H1 (cell line): ENCODE measurements at regions not wholly inside any gene's neighbourhood (a gene's known extent, or its start where the extent isn't known, plus 50 kb on each side); places are given as distances from the start of the nearest gene placed in this dataset.

Experiments used
- CTCF ChIA-PET: fragments of 300-600 bp; sonication (Branson Sonifier 250); formaldehyde crosslinking; loops from one replicate; lab custom pipeline; 2021; ENCODE audit not compliant: partially characterized antibody; lab: Charles Lee
- POLR2A ChIA-PET: fragments of 300-600 bp; sonication (Branson Sonifier 250); formaldehyde crosslinking; loops from one replicate; lab custom pipeline; 2021; ENCODE audit warnings: inconsistent platforms; ENCODE audit not compliant: partially characterized antibody; lab: Charles Lee
- DNase-seq, 2 experiments: peaks; one replicate each; pipeline versions ENCODE4 v3.0.0 to v3.0.0-alpha.2; 2010 to 2022; ENCODE audit warnings: low spot score in 2 of 2, low read depth in 1 of 2, mixed read lengths in 1 of 2
- FAIRE-seq: peaks from 2 replicates; lab custom pipeline; 2011; peaks lifted over from hg19 to GRCh38; lab: Jason Lieb, UNC
- H2AFZ ChIP-seq: 2 replicates; pipeline ENCODE4 v1.8.1; 2012; ENCODE audit warnings: low read length, inconsistent platforms
- H2AK5ac ChIP-seq: 2 replicates; pipeline ENCODE4 v1.6.1; 2013; ENCODE audit warnings: low read depth, low read length
- H2BK120ac ChIP-seq: replicated peaks from 2 replicates; pipeline ENCODE3; 2013; ENCODE audit warnings: low read depth, low read length, inconsistent platforms
- H2BK12ac ChIP-seq: 2 replicates; pipeline ENCODE4 v1.6.1; 2013; ENCODE audit warnings: low read depth, low read length
- H2BK15ac ChIP-seq: 2 replicates; pipeline ENCODE4 v1.6.1; 2013; ENCODE audit warnings: low read length
- H2BK20ac ChIP-seq: 2 replicates; pipeline ENCODE4 v1.6.1; 2013; ENCODE audit warnings: low read length
- H2BK5ac ChIP-seq: 2 replicates; pipeline ENCODE4 v1.6.1; 2013; ENCODE audit warnings: low read depth, low read length
- H3K14ac ChIP-seq: 2 replicates; pipeline ENCODE4 v1.6.1; 2013; ENCODE audit warnings: inconsistent platforms; ENCODE audit not compliant: insufficient read length
- H3K18ac ChIP-seq: 2 replicates; pipeline ENCODE4 v1.6.1; 2013; ENCODE audit warnings: low read length; ENCODE audit errors: extremely low read depth
- H3K23ac ChIP-seq: 2 replicates; pipeline ENCODE4 v1.6.1; 2013; ENCODE audit warnings: inconsistent platforms; ENCODE audit not compliant: insufficient read length
- H3K23me2 ChIP-seq: 2 replicates; pipeline ENCODE4 v1.6.1; 2013; ENCODE audit warnings: low read depth, low read length
- H3K27ac ChIP-seq: 2 replicates; pipeline ENCODE4 v1.6.1; 2011; ENCODE audit warnings: low read depth, low read length, inconsistent platforms
- H3K27me3 ChIP-seq, 4 experiments: replicated peaks in 1 of 4; 1 replicate in 1 of 4; 2 replicates in 3 of 4; pipeline versions ENCODE4 v1.6.1 to v1.8.1; 2011 to 2013; ENCODE audit warnings: low read length in 3 of 4, mild to moderate bottlenecking in 3 of 4, inconsistent platforms in 2 of 4, mixed read lengths in 2 of 4, moderate library complexity in 1 of 4; ENCODE audit not compliant: control insufficient read depth in 3 of 4, insufficient read depth in 3 of 4; ENCODE audit errors: extremely low read depth in 1 of 4
- H3K36me3 ChIP-seq, 4 experiments: 2 replicates each; pipeline versions ENCODE4 v1.6.1 to v1.8.1; 2011 to 2013; ENCODE audit warnings: mild to moderate bottlenecking in 4 of 4, low read length in 3 of 4, moderate library complexity in 2 of 4, control low read depth in 1 of 4, inconsistent platforms in 1 of 4; ENCODE audit not compliant: insufficient read depth in 4 of 4, control insufficient read depth in 2 of 4
- H3K4ac ChIP-seq: replicated peaks from 2 replicates; pipeline ENCODE3; 2013; ENCODE audit warnings: low read length, low read depth, mixed read lengths, inconsistent platforms; ENCODE audit not compliant: insufficient read length
- H3K4me1 ChIP-seq, 4 experiments: replicated peaks in 1 of 4; 1 replicate in 1 of 4; 2 replicates in 3 of 4; pipeline versions ENCODE4 v1.6.1 to v1.8.1; 2011 to 2013; ENCODE audit warnings: low read length in 3 of 4, inconsistent platforms in 2 of 4, mixed read lengths in 1 of 4; ENCODE audit not compliant: insufficient read depth in 4 of 4, control insufficient read depth in 3 of 4
- H3K4me2 ChIP-seq, 2 experiments: 2 replicates each; pipeline versions ENCODE4 v1.6.1 to v1.8.1; 2011 to 2013; ENCODE audit warnings: low read depth in 2 of 2, low read length in 2 of 2, control low read depth in 1 of 2, inconsistent platforms in 1 of 2, mild to moderate bottlenecking in 1 of 2; ENCODE audit not compliant: insufficient read depth in 1 of 2
- H3K4me3 ChIP-seq, 4 experiments: fragments of 200-600, 300-600 bp in 1 of 4; sonication (generic), shearing (Covaris generic), sonication (Bioruptor Twin) in 1 of 4; 2 replicates each; pipeline versions ENCODE4 v1.5.1 to v1.8.1; 2011 to 2016; ENCODE audit warnings: low read length in 4 of 4, low read depth in 3 of 4, control low read depth in 2 of 4, inconsistent platforms in 2 of 4, mild to moderate bottlenecking in 2 of 4, mixed read lengths in 1 of 4, moderate library complexity in 1 of 4; ENCODE audit not compliant: insufficient read depth in 2 of 4; ENCODE audit errors: extremely low read depth in 1 of 4
- H3K56ac ChIP-seq: replicated peaks from 2 replicates; pipeline ENCODE3; 2013; ENCODE audit warnings: low read depth, mild to moderate bottlenecking, mixed read lengths, low read length, inconsistent platforms; ENCODE audit not compliant: insufficient read length
- H3K79me1 ChIP-seq: 2 replicates; pipeline ENCODE4 v1.6.1; 2013; ENCODE audit warnings: low read depth, low read length, control low read depth
- H3K79me2 ChIP-seq, 2 experiments: 2 replicates each; pipeline versions ENCODE4 v1.6.1 to v1.8.1; 2012 to 2013; ENCODE audit warnings: low read length in 2 of 2, mild to moderate bottlenecking in 2 of 2, inconsistent platforms in 1 of 2; ENCODE audit not compliant: insufficient read depth in 2 of 2, control insufficient read depth in 1 of 2
- H3K9ac ChIP-seq, 4 experiments: replicated peaks in 1 of 4; 1 replicate in 1 of 4; 2 replicates in 3 of 4; pipeline versions ENCODE4 v1.6.1 to v1.8.1; 2011 to 2013; ENCODE audit warnings: low read depth in 3 of 4, low read length in 3 of 4, control low read depth in 2 of 4, mild to moderate bottlenecking in 2 of 4, moderate library complexity in 2 of 4, inconsistent platforms in 1 of 4; ENCODE audit errors: extremely low read depth in 1 of 4
- H3K9me3 ChIP-seq, 2 experiments: 2 replicates each; pipeline versions ENCODE4 v1.6.1 to v1.8.1; 2012 to 2013; ENCODE audit warnings: mild to moderate bottlenecking in 2 of 2, moderate library complexity in 2 of 2, control low read depth in 1 of 2, inconsistent platforms in 1 of 2, low read depth in 1 of 2, low read length in 1 of 2, mixed read lengths in 1 of 2; ENCODE audit not compliant: insufficient read depth in 2 of 2
- H4K20me1 ChIP-seq, 2 experiments: replicated peaks in 1 of 2; 2 replicates each; pipeline versions ENCODE3 to v1.8.1; 2011 to 2013; ENCODE audit warnings: inconsistent platforms in 2 of 2, low read length in 2 of 2, mild to moderate bottlenecking in 1 of 2; ENCODE audit not compliant: insufficient read depth in 2 of 2, control insufficient read depth in 1 of 2
- H4K5ac ChIP-seq: 2 replicates; pipeline ENCODE4 v1.6.1; 2013; ENCODE audit warnings: low read length, low read depth, mixed read lengths, inconsistent platforms; ENCODE audit not compliant: insufficient read length
- H4K8ac ChIP-seq: 2 replicates; pipeline ENCODE4 v1.8.0; 2013; ENCODE audit warnings: mild to moderate bottlenecking, moderate library complexity, low read length, inconsistent platforms; ENCODE audit not compliant: insufficient read depth; ENCODE audit errors: extremely low read depth
- H4K91ac ChIP-seq: replicated peaks from 2 replicates; pipeline ENCODE3; 2013; ENCODE audit warnings: low read length, mixed read lengths, inconsistent platforms; ENCODE audit not compliant: insufficient read length
- CHD2 ChIP-seq: IDR thresholded peaks from 2 replicates; pipeline ENCODE4 v1.6.1; 2012; ENCODE audit warnings: low read length, improper control_type of control experiment
- FOSL1 ChIP-seq: IDR thresholded peaks from 2 replicates; pipeline ENCODE4 v1.6.1; 2011; ENCODE audit warnings: mild to moderate bottlenecking, low read depth, low read length, moderate library complexity; ENCODE audit not compliant: insufficient read depth
- GABPA ChIP-seq: IDR thresholded peaks from 2 replicates; pipeline ENCODE4 v1.6.1; 2011; ENCODE audit warnings: mild to moderate bottlenecking, low read length, moderate library complexity, borderline replicate concordance; ENCODE audit not compliant: insufficient read depth
- JUN ChIP-seq: IDR thresholded peaks from 2 replicates; pipeline ENCODE4 v1.6.1; 2011; ENCODE audit warnings: low read depth, mild to moderate bottlenecking, improper control_type of control experiment, low read length
- SIN3A ChIP-seq, 2 experiments: IDR thresholded peaks in 1 of 2; conservative IDR thresholded peaks in 1 of 2; 2 replicates each; pipeline ENCODE4 v1.6.1; 2011 to 2012; ENCODE audit warnings: low read length in 2 of 2, improper control_type of control experiment in 1 of 2, low read depth in 1 of 2, mild to moderate bottlenecking in 1 of 2
- SIRT6 ChIP-seq: IDR thresholded peaks from one replicate; pipeline ENCODE4 v1.7.1; 2012; ENCODE audit warnings: low read length, inconsistent platforms
- SIX5 ChIP-seq: IDR thresholded peaks from 2 replicates; pipeline ENCODE4 v1.6.1; 2011; ENCODE audit warnings: mild to moderate bottlenecking, low read depth, low read length
- SP4 ChIP-seq: IDR thresholded peaks from 2 replicates; pipeline ENCODE4 v1.6.1; 2012; ENCODE audit warnings: low read length, inconsistent platforms
- WGBS, 2 experiments: shearing (Covaris generic) in 1 of 2; methylation state at CpG; one replicate each; pipeline versions ENCODE4 v1.1.6 to v1.1.7; 2013 to 2015; ENCODE audit warnings: low lambda C conversion rate in 2 of 2, mixed read lengths in 2 of 2, inconsistent platforms in 1 of 2, low coverage in 1 of 2, missing lambda C conversion rate in 1 of 2; ENCODE audit not compliant: insufficient replicate concordance in 2 of 2, insufficient coverage in 1 of 2, insufficient read length in 1 of 2; ENCODE audit errors: extremely low coverage in 1 of 2, missing lambda C conversion rate in 1 of 2; 5-methylcytosine and 5-hydroxymethylcytosine counted together
- TF ChIP-seq, protein P1 (sequence below): IDR thresholded peaks from 2 replicates; pipeline ENCODE4 v1.6.1; 2011; ENCODE audit warnings: low read length, improper control_type of control experiment
- TF ChIP-seq, protein P2 (sequence below): IDR thresholded peaks from 2 replicates; pipeline ENCODE4 v1.6.1; 2012; ENCODE audit warnings: inconsistent platforms

DNA sequence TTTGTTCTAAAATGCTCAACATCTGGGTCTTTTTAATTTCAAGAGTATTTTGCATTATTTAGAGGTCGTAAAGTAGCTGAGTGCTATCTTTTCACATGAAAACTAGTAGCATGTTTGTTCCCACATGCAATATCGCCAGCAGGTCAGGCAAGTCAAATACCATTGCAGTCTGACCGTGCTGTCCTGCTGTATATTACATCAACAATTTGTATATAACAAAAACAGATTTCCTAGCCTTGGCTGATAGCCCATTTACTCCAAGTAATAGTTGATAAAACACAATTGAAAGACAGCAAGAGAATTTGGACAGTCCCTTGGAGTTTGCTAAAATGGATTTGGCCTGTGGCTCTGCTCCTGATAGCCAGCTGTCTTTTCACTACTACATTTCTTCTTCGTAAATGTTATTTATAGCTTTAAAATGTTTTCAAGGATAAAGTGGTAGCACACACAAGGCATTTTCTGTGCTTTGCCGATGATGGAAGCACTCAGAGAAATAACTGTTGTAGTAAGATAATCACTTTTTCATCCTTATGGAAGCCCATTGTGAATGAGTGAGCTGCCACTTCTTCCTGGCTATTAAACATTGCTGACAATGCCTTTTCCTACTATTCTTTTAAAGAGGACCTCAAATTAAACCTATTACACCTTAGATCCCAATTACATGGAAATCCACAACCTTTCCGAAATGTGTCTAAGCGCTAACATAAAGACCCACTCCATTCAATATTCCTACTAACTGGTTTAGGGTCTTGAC is 992.1 kb downstream of the MAT2B start:
- Histone ChIP-seq H3K79me2 (no peaks in the 10 kb centered on the region), H2BK5ac (no peak overlapping the region), H2BK12ac (no peak overlapping the region), H2BK120ac (peak overlapping the region; percentile 70), H4K20me1 (no peaks in the 10 kb centered on the region), H3K4me3 (no peak overlapping the region), H3K56ac (no peak overlapping the region), H3K9ac (no peak overlapping the region), H3K79me1 (no peaks in the 10 kb centered on the region), H4K91ac (no peak overlapping the region), H3K14ac (no peak overlapping the region), H3K27ac (no peak overlapping the region), H4K8ac (no peak overlapping the region), H3K4ac (no peak overlapping the region), H3K23ac (no peak overlapping the region), H4K5ac (no peak overlapping the region), H3K23me2 (no peaks in the 10 kb centered on the region), H2AK5ac (no peak overlapping the region), H3K9me3 (no peaks in the 10 kb centered on the region), H2AFZ (no peak overlapping the region), H3K27me3 (no peaks in the 10 kb centered on the region), H3K4me1 (peaks cover 0 to 18% (median 4%) of the 10 kb centered on the region in 4 experiments; a peak in 4 of 7 replicates), H3K4me2 (no peak overlapping the region), H3K18ac (no peak overlapping the region), H2BK20ac (no peak overlapping the region), H3K36me3 (no peaks in the 10 kb centered on the region), H2BK15ac (no peak overlapping the region)
- FAIRE-seq (no peak), DNase-seq (no peak)
- CTCF ChIA-PET = interaction anchor here (0.7 to 2.6 kb wide), 2 partner anchors 485 to 701 kb away, joined by 4 to 10 read pairs; no protein-coding TSS in a partner anchor
- WGBS, 2 experiments = 95% methylated on average over 7 of the region's 7 CpGs; no CpG with 5 or more reads in 1 of the 2 experiments
- POLR2A ChIA-PET = no interaction called here
- no peak for TF ChIP-seq GABPA
- no peak for TF ChIP-seq SIN3A (conservative IDR thresholded peaks at IDR 0.05 in 1 of 2, IDR thresholded peaks at IDR 0.05 in 1 of 2; ENCODE audit: low read depth in 1 of 2, low read length in 2 of 2)
- no peak for TF ChIP-seq SIRT6
- no peak for TF ChIP-seq SIX5
- TF ChIP-seq CHD2 = no peak
- no peak for TF ChIP-seq JUN
- TF ChIP-seq FOSL1 = no peak
- TF ChIP-seq SP4 = no peak
- TF ChIP-seq, protein P1, sequence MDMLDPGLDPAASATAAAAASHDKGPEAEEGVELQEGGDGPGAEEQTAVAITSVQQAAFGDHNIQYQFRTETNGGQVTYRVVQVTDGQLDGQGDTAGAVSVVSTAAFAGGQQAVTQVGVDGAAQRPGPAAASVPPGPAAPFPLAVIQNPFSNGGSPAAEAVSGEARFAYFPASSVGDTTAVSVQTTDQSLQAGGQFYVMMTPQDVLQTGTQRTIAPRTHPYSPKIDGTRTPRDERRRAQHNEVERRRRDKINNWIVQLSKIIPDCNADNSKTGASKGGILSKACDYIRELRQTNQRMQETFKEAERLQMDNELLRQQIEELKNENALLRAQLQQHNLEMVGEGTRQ = no peak
- TF ChIP-seq, protein P2, sequence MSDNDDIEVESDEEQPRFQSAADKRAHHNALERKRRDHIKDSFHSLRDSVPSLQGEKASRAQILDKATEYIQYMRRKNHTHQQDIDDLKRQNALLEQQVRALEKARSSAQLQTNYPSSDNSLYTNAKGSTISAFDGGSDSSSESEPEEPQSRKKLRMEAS = no peak
